Hypothalamus (tissue), 51 donors: ENCODE measurements at regions not wholly inside any gene's neighbourhood (a gene's known extent, or its start where the extent isn't known, plus 50 kb on each side); places are given as distances from the start of the nearest gene placed in this dataset.

ENCODE experiments used
- DNase-seq, 51 donors: peaks; one replicate each; lab custom pipeline; 2025; lab: John Stamatoyannopoulos, UW

DNA sequence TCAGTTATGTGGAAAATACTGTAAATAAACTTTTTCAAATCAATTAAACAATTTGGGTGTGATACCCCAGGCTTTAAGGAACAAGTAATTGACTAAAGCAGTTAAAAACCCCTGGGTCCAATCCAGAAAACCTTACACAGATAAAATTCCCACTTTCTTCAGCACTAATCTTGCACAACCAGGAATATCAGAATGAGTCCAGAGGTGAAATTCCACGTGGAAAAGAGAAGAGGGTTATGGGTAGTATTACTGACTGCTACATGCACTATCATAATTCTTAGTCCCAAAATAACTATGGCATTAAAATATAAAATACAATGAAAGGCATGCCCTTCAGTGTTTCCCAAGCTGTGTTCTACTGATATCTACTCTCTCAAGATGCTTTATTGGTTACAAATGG lies 135.7 kb upstream of the STEAP4 start:
- no peak for DNase-seq

DNA sequence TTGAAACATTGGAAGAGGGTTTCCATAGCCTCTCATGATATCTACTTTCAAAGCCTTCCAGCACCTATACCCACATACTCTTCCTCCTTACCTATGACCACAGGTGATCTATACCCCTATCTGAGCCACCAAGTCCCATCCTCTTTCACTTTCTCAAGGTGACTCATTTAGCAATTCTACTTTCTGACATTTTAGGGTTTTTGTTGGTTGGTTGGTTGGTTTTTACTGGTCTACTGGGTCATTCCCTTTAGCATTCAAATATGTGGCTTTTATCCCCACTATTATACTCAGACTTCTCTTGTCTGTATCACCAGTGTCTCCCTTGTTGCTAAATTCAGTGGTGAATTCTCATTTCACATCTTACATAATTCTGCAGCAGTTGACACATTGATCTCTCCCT lies 130.4 kb upstream of the STEAP4 start:
- DNase-seq, result no peak

DNA sequence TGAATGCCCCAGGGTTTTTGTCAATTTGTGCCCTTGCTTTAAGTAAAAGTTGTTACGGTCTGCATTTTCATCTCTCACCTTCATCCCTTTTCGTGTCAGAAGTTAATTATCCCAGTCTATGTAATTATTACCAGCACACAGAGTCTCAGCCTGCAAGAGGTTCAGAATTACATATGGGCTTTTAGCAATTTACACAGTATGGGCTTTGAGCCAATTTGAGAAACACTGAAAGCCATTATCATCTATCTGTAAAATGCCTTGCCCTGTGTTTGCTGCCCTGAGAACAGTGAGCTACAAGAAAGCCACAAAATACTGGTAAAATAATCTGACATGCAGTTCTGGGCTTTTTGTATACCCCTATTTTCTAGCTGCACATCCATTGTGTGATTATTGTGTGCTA lies 125.6 kb upstream of the STEAP4 start:
- DNase-seq, result no peak

- no peak for DNase-seq
These were observed 125.2 kb upstream of the STEAP4 start for GRCh38 chr7:88431882-88432281.

DNA sequence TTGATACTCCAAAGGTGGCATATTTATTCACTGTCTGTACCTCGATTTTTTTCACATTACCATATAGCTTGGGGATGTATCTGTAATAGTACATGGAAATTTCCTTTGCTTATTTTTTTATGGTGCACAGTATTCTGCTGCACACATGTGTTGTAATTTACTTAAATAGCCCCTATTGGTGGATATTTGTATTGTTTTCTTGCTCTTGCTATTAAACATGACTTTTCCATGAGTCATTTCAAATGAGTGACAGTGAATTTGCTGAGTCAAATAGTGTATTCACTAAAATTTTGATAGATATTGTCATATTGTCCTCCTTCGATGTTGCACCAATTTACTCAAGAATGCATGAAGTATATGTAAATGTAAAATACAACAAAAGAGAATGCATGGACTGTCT lies 122.7 kb upstream of the STEAP4 start:
- no peak for DNase-seq

GRCh38 chr7:88402529-88402928 lies 95.8 kb upstream of the STEAP4 start:
- no peak for DNase-seq

GRCh38 chr7:88401009-88401623 lies 94.4 kb upstream of the STEAP4 start:
- DNase-seq, result no peak

- DNase-seq, result no peak
These were observed 93.1 kb upstream of the STEAP4 start for GRCh38 chr7:88399696-88400240.

GRCh38 chr7:88399036-88399435 lies 92.3 kb upstream of the STEAP4 start:
- DNase-seq, result no peak

GRCh38 chr7:88398459-88398858 lies 91.8 kb upstream of the STEAP4 start:
- no peak for DNase-seq

- DNase-seq, result no peak
These were observed 90.2 kb upstream of the STEAP4 start for GRCh38 chr7:88396948-88397322.

- no peak for DNase-seq
These were observed 89.7 kb upstream of the STEAP4 start for GRCh38 chr7:88396295-88396947.

DNA sequence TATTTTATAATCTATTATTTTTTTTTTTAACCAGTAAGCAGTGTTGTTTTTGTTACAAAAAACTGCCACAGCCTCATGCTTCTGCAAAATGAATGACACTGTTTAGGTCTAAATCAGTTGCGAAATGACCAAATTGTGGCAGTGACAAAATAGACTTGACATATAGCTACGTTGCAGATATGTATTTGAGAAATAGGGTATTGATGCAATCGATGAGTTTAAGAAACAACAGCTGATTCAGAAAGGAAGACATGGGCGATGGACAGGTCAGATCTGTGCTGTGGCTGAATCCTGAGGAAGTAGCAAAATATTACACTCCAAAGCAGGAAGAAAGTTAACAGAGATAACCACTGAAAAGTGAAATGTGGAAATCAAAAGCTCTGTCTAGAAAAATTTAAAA lies 89.0 kb upstream of the STEAP4 start:
- DNase-seq, result no peak

DNA sequence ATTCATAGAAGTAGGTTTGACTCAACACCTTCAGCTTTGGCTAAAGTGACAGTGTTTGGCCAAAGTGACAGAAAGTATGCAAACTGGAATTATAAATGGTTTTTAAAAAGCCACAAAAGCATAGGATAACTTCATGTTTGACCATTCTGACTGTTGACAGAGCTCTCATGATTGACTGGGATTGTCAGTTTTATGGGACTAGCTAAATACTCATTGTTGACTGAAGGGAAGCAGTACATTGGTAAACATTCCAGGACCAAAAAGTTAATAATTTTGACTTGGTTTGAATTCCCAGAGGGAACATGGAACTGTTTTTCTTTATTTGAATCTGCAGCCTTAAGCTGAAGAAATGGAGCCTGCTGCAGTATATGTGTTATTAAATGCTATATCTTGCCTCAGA lies 84.6 kb upstream of the STEAP4 start:
- no peak for DNase-seq

GRCh38 chr7:88387368-88387767 lies 80.7 kb upstream of the STEAP4 start:
- no peak for DNase-seq

DNA sequence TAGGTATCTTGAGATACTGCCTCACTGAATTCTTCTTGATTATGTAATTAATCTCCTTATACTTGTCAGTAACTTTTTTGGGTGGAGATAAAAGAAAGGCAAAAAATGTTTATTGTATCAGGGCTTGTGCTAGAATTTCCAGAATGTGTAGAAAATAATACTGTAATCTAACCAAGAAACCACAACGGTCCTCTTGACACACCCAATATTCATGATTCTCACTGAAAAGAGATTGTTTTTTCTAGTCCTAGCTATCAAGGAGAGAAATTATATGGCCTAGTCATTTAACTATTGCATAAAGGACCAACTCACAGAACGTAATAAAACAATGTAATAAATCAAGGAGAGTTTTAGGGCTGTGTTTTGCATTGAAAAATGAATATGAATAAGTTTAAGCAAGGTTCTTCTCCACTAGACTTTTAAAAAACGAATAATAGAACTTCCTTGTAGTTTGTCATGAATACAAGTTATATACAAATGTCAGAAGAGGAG lies 80.0 kb upstream of the STEAP4 start:
- DNase-seq, result no peak

DNA sequence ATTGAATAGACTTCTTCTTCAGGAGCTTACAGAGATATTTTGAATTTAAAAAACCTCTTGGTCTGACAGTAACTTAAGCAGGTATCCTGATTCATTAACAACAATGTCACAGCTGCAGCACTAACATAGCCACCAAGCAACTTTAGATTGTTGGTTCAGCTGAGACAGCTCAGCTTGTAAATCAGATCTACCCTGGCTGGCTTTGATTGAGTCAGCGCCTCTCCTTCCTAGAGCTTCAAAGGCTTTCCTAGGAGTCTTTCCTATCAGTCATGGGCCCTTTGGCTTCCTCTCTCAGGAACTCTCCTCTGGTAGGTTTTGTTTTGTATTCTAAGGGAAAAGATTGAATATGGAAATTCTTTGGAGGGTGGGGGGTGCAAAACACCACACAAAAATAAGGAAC lies 70.7 kb upstream of the STEAP4 start:
- no peak for DNase-seq

DNA sequence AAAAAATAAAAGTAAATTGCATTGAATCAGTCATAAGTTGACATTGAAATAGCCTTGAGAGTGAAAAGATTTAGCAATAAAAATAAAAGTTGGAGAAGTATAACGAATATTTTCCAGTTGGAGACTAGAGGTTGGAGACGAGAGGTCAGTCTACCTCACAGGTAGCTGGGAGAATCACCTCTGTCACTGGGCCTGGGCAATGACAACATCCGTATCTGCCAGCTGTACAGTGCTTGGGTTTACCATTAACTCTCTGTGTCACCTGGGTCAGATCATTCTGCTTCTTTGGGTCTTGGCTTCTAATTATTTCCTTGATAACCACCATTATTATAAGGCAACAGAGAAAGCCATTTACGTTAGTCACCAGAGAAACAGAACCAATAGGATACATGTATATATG lies 62.0 kb upstream of the STEAP4 start:
- no peak for DNase-seq

DNA sequence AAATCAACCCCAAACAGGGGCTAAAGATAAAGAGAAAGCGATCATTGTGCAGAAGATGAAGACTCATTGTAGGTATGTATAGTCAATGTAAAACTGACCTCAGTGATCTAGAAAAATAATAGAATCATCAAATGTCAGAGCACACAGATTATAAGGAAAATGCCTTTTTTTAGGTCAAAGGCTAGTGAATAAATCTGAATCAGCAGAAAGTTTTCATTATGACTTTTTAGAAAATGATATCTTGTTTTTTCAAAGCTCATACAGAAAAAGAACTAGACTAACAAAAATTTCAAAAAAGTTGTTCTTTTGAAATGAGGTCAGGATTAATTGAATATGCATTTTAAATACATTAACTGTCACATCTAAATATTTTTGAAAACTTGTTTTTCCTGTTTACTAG lies 60.2 kb upstream of the STEAP4 start:
- no peak for DNase-seq

GRCh38 chr7:88363869-88364268 lies 57.2 kb upstream of the STEAP4 start:
- DNase-seq, result no peak

- no peak for DNase-seq
These were observed 56.6 kb upstream of the STEAP4 start for GRCh38 chr7:88363249-88363648.

DNA sequence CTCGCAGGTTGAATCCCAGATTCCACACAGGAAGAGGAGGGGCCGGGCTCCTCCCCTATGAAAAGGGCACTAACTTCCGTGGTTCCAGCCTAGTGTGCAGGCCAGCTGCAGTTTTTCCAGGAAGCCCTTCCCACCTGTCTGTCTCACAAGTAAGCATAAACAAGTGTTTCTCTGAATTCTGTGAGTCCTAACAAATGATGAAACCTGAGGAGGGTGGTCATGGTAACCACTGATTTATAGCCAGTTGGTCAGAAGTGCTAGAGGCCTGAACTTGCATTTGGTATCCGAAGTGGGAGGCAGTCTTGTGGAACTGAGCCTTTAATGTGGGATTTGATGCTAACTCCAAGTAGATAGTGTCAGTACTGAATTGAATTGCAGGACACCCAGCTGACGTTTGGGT lies 54.7 kb upstream of the STEAP4 start:
- DNase-seq, result no peak

DNA sequence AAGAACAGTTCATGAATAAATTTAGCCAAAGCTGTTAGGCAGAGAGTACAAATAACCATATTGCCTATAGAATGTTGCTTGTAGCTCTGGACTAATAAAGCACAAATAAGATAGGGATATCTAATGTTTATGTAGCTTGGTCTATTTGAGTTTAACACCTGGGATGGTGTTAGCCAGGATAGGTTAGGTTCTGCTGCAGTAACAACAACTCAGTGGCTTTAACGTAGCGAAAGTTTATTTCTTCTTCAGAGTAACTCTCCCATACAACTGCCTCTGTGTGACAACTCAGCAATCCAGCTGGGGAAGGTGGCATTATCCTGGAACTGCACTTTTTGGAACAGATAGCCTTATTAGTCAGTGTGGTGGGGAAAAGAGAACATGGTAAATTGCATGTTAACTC lies 52.2 kb upstream of the STEAP4 start:
- DNase-seq, result no peak
